Head of caudate nucleus (tissue), 42 donors: ENCODE measurements at regions not wholly inside any gene's neighbourhood (a gene's known extent, or its start where the extent isn't known, plus 50 kb on each side); places are given as distances from the start of the nearest gene placed in this dataset.
"Not testable (repeated sequence)": the region's sequence is repeated elsewhere in the genome, so short reads cannot be mapped to it uniquely, and the experiment has no call there.

Experiments
- DNase-seq, 42 donors: peaks; one replicate each; pipeline versions ENCODE4 v3.0.0 to v3.0.0-alpha.2; 2020 to 2021; ENCODE audit warnings: mixed read lengths in 7 of 42
- intact Hi-C: fragments of 100-400 bp; cut with DNase I; formaldehyde crosslinking; loops from one replicate; pipeline ENCODE4 v1.15.0; 2022

GRCh38 chr9:78383130-78383529 is 86.2 kb downstream of the PSAT1 start:
- no peak for DNase-seq
- intact Hi-C loops: no loop called here

- intact Hi-C loops: no loop called here
- no peak for DNase-seq
Observed at GRCh38 chr9:78386348-78386747, 89.4 kb downstream of the PSAT1 start.

- intact Hi-C loops: no loop called here
- DNase-seq: no peak
Observed at GRCh38 chr9:78386773-78387172, 89.8 kb downstream of the PSAT1 start.

- intact Hi-C loops: no loop called here
- DNase-seq: no peak
Observed at GRCh38 chr9:78393340-78393739, 96.4 kb downstream of the PSAT1 start.

GRCh38 chr9:78393932-78394331 is 97.0 kb downstream of the PSAT1 start:
- intact Hi-C loops: no loop called here

GRCh38 chr9:78396087-78396486 is 99.2 kb downstream of the PSAT1 start:
- intact Hi-C loops: no loop called here
- no peak for DNase-seq

More at GRCh38 chr9:78393932-78394331, 97.0 kb downstream of the PSAT1 start:
- no peak for DNase-seq

- intact Hi-C loops: no loop called here
- no peak for DNase-seq
Observed at GRCh38 chr9:78397045-78397444, 100.1 kb downstream of the PSAT1 start.

- no peak for DNase-seq
- intact Hi-C loops: no loop called here
Observed at GRCh38 chr9:78397454-78397853, 100.5 kb downstream of the PSAT1 start.

GRCh38 chr9:78399153-78399552 is 102.2 kb downstream of the PSAT1 start:
- intact Hi-C loops: no loop called here
- DNase-seq: no peak

GRCh38 chr9:78400496-78400895 is 103.6 kb downstream of the PSAT1 start:
- no peak for DNase-seq
- intact Hi-C loops: no loop called here

- DNase-seq: no peak
- intact Hi-C loops: no loop called here
Observed at GRCh38 chr9:78405461-78405860, 108.5 kb downstream of the PSAT1 start.

- DNase-seq: no peak
- intact Hi-C loops: no loop called here
Observed at GRCh38 chr9:78406146-78406545, 109.2 kb downstream of the PSAT1 start.

- no peak for DNase-seq
- intact Hi-C loops: no loop called here
Observed at GRCh38 chr9:78406933-78407332, 110.0 kb downstream of the PSAT1 start.

GRCh38 chr9:78407636-78408312 is 110.8 kb downstream of the PSAT1 start:
- no peak for DNase-seq
- intact Hi-C loops: no loop called here

- intact Hi-C loops: no loop called here
Observed at GRCh38 chr9:78408388-78408787, 111.5 kb downstream of the PSAT1 start.

GRCh38 chr9:78409928-78410510 is 113.1 kb downstream of the PSAT1 start:
- intact Hi-C loops, DNase-seq: not testable (repeated sequence)

More at GRCh38 chr9:78408388-78408787, 111.5 kb downstream of the PSAT1 start:
- DNase-seq: no peak

- intact Hi-C loops: no loop called here
Observed at GRCh38 chr9:78422309-78422708, 125.4 kb downstream of the PSAT1 start.

GRCh38 chr9:78424299-78424698 is 127.4 kb downstream of the PSAT1 start:
- DNase-seq: no peak
- intact Hi-C loops: no loop called here

More at GRCh38 chr9:78422309-78422708, 125.4 kb downstream of the PSAT1 start:
- no peak for DNase-seq

- intact Hi-C loops: no loop called here
- no peak for DNase-seq
Observed at GRCh38 chr9:78428640-78429039, 131.7 kb downstream of the PSAT1 start.

GRCh38 chr9:78430387-78430786 is 133.5 kb downstream of the PSAT1 start:
- intact Hi-C loops: no loop called here
- DNase-seq: no peak

- intact Hi-C loops, DNase-seq: not testable (repeated sequence)
Observed at GRCh38 chr9:78431039-78431438, 134.1 kb downstream of the PSAT1 start.
